ENCODE measurements at regions not wholly inside any gene's neighbourhood (a gene's known extent, or its start where the extent isn't known, plus 50 kb on each side); places are given as distances from the start of the nearest gene placed in this dataset.

DNA sequence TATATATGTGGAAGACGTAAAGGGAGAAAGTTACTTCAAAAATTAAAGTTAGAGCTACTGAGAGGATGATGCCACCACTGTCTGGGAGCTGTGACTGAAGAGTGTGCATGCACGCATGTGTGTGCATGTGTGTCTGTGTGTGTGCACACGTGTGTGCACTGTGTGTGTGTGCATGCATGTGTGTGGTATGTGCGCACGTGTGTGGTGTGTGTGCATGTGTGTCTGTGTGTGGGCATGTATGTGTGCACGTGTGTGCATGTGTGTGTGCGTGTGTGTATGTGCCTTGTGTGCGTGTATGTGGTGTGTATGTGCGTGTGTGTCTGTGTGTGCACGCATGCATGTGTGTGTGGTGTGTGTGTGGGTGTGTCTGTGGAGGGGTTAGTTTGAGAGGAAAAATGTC lies 473.4 kb downstream of the CMPK2 start:
- no peaks in the 10 kb centered on the region for H3K4me1 ChIP-seq (ENCODE audit: control insufficient read depth in 1 of 2, low read depth in 2 of 2)
- no peaks in the 10 kb centered on the region for H3K9me3 ChIP-seq
- DNase-seq (ENCODE audit: low spot score), result no peak
- H3K4me3 ChIP-seq, result no peak overlapping the region
- ATAC-seq (ENCODE audit: insufficient number of reproducible peaks, low FRiP score, low read depth), result no peak
- H3K27ac ChIP-seq, result no peak overlapping the region
- no peaks in the 10 kb centered on the region for H3K36me3 ChIP-seq
- TF ChIP-seq, protein P1, sequence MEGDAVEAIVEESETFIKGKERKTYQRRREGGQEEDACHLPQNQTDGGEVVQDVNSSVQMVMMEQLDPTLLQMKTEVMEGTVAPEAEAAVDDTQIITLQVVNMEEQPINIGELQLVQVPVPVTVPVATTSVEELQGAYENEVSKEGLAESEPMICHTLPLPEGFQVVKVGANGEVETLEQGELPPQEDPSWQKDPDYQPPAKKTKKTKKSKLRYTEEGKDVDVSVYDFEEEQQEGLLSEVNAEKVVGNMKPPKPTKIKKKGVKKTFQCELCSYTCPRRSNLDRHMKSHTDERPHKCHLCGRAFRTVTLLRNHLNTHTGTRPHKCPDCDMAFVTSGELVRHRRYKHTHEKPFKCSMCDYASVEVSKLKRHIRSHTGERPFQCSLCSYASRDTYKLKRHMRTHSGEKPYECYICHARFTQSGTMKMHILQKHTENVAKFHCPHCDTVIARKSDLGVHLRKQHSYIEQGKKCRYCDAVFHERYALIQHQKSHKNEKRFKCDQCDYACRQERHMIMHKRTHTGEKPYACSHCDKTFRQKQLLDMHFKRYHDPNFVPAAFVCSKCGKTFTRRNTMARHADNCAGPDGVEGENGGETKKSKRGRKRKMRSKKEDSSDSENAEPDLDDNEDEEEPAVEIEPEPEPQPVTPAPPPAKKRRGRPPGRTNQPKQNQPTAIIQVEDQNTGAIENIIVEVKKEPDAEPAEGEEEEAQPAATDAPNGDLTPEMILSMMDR (IDR thresholded peaks at IDR 0.05), result no peak
- no peaks in the 10 kb centered on the region for H3K27me3 ChIP-seq (replicated peaks; ENCODE audit: insufficient read depth)

DNA sequence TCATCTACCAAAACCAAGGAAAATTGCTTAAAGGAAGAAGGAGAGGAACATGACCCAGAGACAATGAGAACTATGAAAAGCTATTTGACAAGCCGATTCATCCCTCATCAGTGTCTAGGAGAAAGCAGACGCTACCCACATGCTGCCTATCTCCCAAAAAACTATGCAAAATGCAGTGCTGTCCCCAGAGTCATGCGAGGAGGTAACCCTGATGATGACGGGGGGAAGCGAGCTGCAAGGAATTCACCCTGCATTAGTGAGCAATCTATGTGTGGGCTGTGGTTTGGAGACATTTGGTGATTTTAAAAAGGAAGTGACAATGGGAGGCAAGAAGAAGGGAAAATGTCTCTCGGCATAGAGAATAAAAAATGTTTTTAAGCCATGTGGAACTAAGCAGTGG lies 472.7 kb downstream of the CMPK2 start:
- no peak for DNase-seq (ENCODE audit: low spot score)
- TF ChIP-seq, protein P1 (IDR thresholded peaks at IDR 0.05), result no peak
- ATAC-seq (ENCODE audit: insufficient number of reproducible peaks, low FRiP score, low read depth), result no peak

DNA sequence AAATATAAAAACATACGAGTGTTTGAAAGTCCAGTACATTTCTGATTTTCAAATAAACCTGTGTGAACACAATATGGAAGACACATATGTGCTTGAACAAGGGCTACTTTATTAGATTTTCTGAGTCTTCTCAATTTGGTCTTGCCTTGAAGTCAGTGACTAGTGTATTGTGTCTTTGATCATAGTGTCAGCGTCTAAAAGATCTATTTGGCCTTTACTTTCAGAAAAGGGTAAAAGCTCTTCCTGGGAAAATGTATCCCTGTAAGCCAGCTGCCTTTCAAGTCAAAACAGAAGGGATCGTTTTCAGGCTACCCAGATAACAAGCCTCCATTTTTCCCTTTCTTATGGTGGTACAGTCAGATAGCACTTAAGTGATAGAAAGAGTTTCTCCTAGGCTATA lies 471.9 kb downstream of the CMPK2 start:
- TF ChIP-seq, protein P1 (IDR thresholded peaks at IDR 0.05), result no peak
- ATAC-seq (ENCODE audit: insufficient number of reproducible peaks, low FRiP score, low read depth), result no peak
- Histone ChIP-seq H3K9me3 (no peaks in the 10 kb centered on the region), H3K27me3 (replicated peaks; ENCODE audit: insufficient read depth) (no peaks in the 10 kb centered on the region), H3K27ac (no peak overlapping the region), H3K4me1 (ENCODE audit: control insufficient read depth in 1 of 2, low read depth in 2 of 2) (no peaks in the 10 kb centered on the region), H3K4me3 (no peak overlapping the region), H3K36me3 (no peaks in the 10 kb centered on the region)
- no peak for DNase-seq (ENCODE audit: low spot score)

More for the DNA sequence above, 472.7 kb downstream of the CMPK2 start:
- no peaks in the 10 kb centered on the region for H3K9me3 ChIP-seq
- H3K27ac ChIP-seq, result no peak overlapping the region
- no peak overlapping the region for H3K4me3 ChIP-seq
- H3K27me3 ChIP-seq (replicated peaks; ENCODE audit: insufficient read depth), result no peaks in the 10 kb centered on the region
- H3K4me1 ChIP-seq (ENCODE audit: control insufficient read depth in 1 of 2, low read depth in 2 of 2), result no peaks in the 10 kb centered on the region
- no peaks in the 10 kb centered on the region for H3K36me3 ChIP-seq

DNA sequence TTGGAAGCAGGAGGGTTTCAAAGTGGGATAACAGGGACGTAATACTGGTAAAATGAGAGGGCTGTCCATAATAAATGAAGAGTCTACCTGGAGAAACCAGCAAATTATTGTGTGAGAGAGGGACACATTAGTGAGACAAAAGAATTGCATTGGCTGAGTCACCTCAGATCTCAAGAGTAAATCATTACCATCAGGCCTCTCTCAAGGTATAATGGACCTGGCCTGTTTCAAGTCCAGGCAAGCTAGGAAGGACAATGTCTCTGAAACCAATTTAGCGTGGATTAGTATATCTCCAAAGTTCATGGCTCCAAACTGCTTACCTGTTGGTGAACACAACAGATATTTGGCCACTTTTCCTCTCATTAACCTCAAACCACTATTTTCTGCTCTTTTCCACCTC lies 471.4 kb downstream of the CMPK2 start:
- H3K27ac ChIP-seq, result no peak overlapping the region
- TF ChIP-seq, protein P1 (IDR thresholded peaks at IDR 0.05), result no peak
- H3K27me3 ChIP-seq (replicated peaks; ENCODE audit: insufficient read depth), result no peaks in the 10 kb centered on the region
- H3K4me3 ChIP-seq, result no peak overlapping the region
- H3K36me3 ChIP-seq, result no peaks in the 10 kb centered on the region
- H3K4me1 ChIP-seq (ENCODE audit: control insufficient read depth in 1 of 2, low read depth in 2 of 2), result no peaks in the 10 kb centered on the region
- ATAC-seq (ENCODE audit: insufficient number of reproducible peaks, low FRiP score, low read depth) (no peak), DNase-seq (ENCODE audit: low spot score) (no peak)
- H3K9me3 ChIP-seq, result no peaks in the 10 kb centered on the region

DNA sequence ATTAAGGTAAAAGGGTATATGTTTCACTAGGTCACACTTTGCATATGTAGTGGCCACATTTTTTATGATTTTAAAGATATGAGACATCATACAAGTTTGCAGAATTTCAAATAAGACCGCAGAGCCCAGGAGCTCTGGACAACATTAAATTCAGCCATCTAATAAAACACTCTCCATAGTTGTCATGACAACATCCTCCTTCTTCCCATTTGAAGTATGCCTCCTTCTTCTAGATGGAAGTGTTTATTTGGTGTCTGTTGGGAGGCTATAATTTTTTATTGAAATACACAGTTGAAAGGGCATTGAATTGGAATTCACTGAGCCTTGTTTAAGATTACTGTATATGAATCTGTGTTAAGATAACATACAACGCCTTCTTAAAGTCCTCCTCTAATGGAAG lies 467.3 kb downstream of the CMPK2 start:
- no peak for ATAC-seq (ENCODE audit: insufficient number of reproducible peaks, low FRiP score, low read depth)
- DNase-seq (ENCODE audit: low spot score), result no peak

More for the DNA sequence above, 467.3 kb downstream of the CMPK2 start:
- TF ChIP-seq, protein P1 (IDR thresholded peaks at IDR 0.05), result no peak
- no peaks in the 10 kb centered on the region for H3K9me3 ChIP-seq
- no peaks in the 10 kb centered on the region for H3K27me3 ChIP-seq (replicated peaks; ENCODE audit: insufficient read depth)
- H3K4me3 ChIP-seq, result no peak overlapping the region
- no peak overlapping the region for H3K27ac ChIP-seq
- H3K4me1 ChIP-seq (ENCODE audit: control insufficient read depth in 1 of 2, low read depth in 2 of 2), result no peaks in the 10 kb centered on the region
- H3K36me3 ChIP-seq, result no peaks in the 10 kb centered on the region
